GM12864 (cell line): ENCODE measurements at regions not wholly inside any gene's neighbourhood (a gene's known extent, or its start where the extent isn't known, plus 50 kb on each side); places are given as distances from the start of the nearest gene placed in this dataset.

Experiments used
- DNase-seq: peaks from one replicate; pipeline ENCODE4 v3.0.0-alpha.2; 2011; ENCODE audit warnings: low read depth
- H3K4me3 ChIP-seq: 2 replicates; pipeline ENCODE4 v1.5.1; 2011; ENCODE audit warnings: mild to moderate bottlenecking, low read depth, low read length, control low read depth
- TF ChIP-seq, protein P1 (sequence below): IDR thresholded peaks from 2 replicates; pipeline ENCODE4 v1.5.1; 2011; ENCODE audit warnings: low read depth, mild to moderate bottlenecking, moderate library complexity, low read length, control low read depth, inconsistent platforms; ENCODE audit errors: missing control alignments

DNA sequence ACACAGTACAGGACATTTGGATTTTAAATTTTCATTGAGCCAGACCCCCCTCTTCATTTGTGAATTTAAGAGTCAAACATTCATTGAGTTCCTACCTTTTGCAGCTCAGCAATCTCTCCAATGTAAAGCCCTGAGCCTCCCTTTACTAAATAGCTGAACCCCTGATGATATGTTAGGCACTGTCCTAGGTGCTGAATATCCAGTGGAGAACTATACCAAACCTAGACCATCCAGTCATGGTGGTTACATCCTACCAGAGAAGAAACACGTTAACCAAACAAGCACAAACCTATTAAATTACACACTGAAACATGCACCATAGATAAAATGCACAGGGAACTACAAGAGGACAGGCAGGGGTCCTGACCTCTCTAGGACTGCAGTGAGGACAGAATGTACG lies 1585.3 kb upstream of the TMEM132C start:
- TF ChIP-seq, protein P1, sequence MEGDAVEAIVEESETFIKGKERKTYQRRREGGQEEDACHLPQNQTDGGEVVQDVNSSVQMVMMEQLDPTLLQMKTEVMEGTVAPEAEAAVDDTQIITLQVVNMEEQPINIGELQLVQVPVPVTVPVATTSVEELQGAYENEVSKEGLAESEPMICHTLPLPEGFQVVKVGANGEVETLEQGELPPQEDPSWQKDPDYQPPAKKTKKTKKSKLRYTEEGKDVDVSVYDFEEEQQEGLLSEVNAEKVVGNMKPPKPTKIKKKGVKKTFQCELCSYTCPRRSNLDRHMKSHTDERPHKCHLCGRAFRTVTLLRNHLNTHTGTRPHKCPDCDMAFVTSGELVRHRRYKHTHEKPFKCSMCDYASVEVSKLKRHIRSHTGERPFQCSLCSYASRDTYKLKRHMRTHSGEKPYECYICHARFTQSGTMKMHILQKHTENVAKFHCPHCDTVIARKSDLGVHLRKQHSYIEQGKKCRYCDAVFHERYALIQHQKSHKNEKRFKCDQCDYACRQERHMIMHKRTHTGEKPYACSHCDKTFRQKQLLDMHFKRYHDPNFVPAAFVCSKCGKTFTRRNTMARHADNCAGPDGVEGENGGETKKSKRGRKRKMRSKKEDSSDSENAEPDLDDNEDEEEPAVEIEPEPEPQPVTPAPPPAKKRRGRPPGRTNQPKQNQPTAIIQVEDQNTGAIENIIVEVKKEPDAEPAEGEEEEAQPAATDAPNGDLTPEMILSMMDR = no peak
- DNase-seq = no peak
- no peak overlapping the region for H3K4me3 ChIP-seq

DNA sequence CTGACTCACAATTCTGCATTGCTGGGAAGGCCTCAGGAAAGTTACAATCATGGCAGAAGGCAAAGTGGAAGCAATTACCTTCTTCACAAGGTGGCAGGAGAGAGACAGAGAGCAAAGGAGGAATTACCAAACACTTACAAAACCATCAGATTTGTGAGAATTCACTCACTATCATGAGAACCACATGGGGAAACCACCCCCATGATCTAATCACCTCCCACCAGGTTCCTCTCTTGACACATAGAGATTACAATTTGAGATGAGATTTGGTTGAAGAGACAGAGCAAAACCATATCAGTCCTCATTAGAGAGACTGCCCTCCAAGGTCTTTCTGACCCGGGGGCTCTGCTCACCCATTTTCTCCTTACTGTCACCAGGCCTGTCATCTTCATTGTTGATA lies 1582.3 kb upstream of the TMEM132C start:
- no peak overlapping the region for H3K4me3 ChIP-seq
- DNase-seq = no peak
- TF ChIP-seq, protein P1 = no peak

DNA sequence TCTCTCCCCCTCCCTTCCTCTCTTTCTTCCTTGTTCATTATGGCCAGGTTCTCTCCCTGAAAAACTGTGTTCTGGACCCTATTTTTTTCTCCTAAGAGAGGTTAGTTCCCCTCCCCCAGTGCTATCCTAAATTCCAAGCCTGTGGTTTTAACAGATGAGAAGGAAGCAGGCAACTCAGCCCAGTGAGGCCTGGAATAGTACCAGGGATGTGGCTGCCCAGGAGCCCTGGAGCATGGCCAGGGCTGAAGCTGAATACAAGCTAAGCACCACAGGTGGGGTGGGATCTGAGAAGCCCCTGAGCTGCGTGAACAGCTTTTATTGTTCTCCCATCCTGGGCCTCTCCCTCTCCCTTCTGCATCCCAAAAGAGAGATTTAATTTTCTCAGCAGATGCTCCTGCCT lies 1581.3 kb upstream of the TMEM132C start:
- TF ChIP-seq, protein P1 = no peak
- no peak for DNase-seq
- no peak overlapping the region for H3K4me3 ChIP-seq

DNA sequence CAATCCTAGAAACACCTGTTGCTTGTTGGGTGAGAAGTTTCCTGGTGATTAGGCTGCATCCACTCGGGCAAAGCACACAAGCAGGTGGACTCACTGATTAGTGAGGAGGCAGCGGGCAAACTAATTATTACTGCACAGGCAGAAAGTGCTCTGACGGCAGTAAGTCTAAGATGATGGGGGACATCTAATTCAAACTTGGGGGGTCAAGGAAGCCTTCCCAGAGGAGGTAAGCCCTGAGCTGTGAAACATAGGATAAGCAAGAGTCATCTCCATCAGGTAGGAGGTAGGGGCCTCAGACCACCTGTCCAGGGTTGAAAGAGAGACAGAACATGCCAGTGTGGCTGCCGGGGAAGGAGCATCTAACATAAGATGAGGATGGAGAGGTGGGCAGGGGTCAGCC lies 1578.4 kb upstream of the TMEM132C start:
- DNase-seq = no peak
- H3K4me3 ChIP-seq = no peak overlapping the region
- TF ChIP-seq, protein P1 = no peak

DNA sequence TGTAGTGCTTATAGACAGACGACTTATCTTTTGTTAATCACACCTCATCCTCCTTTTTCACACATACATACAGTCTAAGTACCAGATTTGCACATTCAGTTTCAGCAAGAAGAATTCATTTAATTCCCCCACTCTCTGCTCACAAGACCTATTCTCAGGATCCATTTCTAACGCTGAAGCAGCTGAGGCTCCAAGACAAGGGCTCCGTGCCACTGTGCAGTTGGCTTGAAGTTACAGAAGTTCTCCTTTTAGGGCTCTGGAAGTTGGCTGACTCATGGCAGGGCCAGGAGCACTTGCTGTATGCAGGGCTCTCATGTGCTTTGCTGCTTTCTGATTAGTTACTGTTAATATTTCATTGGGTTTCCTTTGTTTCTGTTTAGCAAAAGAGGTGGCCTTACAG lies 1566.9 kb upstream of the TMEM132C start:
- TF ChIP-seq, protein P1 = no peak
- no peak overlapping the region for H3K4me3 ChIP-seq
- DNase-seq = no peak

DNA sequence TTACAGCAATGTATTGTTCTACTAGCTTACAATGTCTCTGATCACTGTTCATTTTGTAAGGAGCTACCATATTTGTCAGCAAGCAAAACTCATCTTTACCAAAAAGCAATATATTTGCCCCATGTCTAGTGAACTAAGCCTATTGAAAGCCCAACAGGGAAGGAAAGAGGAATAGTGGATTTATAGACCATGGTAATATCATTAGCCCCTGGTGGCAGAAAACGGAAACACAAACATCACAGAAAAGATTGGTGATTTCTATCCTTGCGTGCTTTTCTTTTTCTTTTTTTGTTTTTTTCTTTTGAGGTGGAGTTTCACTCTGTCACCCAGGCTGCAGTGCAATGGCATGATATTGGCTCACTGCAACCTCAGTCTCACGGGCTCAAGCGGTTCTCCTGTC lies 1562.4 kb upstream of the TMEM132C start:
- no peak for DNase-seq
- TF ChIP-seq, protein P1 = no peak
- no peak overlapping the region for H3K4me3 ChIP-seq

DNA sequence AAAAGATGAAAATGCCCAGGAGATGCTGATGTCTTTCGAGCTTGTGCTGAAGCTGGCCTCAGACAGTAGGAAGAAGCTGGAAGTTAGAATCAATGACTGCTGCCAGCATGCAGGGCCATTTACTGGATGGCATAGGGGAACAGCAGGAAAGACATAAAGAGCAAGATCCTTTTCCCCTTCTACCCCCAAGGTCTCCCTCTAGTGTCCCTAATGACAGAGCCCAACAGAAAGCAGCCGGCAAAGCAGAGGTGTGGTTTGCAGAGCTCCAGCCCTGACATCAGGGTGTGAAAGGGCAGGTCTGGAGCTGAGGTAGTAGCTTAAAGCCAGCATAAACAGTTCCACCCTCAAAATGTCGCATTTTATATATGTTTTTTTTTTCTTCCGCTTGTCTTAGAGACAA lies 1560.7 kb upstream of the TMEM132C start:
- H3K4me3 ChIP-seq = no peak overlapping the region
- no peak for DNase-seq
- TF ChIP-seq, protein P1 = no peak
